ENCODE measurements at regions not wholly inside any gene's neighbourhood (a gene's known extent, or its start where the extent isn't known, plus 50 kb on each side); places are given as distances from the start of the nearest gene placed in this dataset.
"Not testable (repeated sequence)": the region's sequence is repeated elsewhere in the genome, so short reads cannot be mapped to it uniquely, and the experiment has no call there.

DNA sequence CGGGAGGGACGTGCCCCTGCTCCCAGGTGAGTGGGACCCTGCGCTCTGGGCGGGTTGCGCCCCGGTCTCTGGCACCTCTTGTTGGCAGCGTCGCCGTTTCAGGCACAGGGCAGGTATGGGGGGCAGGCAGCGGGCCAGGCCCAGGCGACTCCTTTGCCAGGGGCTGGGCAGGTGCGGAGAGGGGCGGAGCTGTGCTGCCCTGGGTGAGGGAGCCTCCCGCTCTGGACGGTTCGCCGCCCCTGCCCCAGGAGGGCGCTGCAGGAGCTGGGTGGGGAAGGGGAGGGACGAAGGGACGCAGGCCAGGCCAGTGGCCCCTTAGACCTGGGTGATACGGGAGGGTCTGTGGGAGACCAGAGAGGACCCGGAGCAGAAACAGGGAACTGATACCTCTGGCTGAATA is 663.9 kb upstream of the DEFB115 start (continued):
- no peak for TF ChIP-seq HNF4A (conservative IDR thresholded peaks at IDR 0.05)
- no peak for TF ChIP-seq RXRA (IDR thresholded peaks at IDR 0.05)
- TF ChIP-seq EGR1 (IDR thresholded peaks at IDR 0.05; ENCODE audit: low read depth in 2 of 2) = no peak
- no peak for TF ChIP-seq RAD21 (IDR thresholded peaks at IDR 0.05)

GRCh38 chr20:30594112-30594511 is 663.4 kb upstream of the DEFB115 start:
- no peaks in the 10 kb centered on the region for H3K27me3 ChIP-seq (ENCODE audit: control insufficient read depth in 4 of 4, insufficient read depth in 4 of 4, low read length in 3 of 4)
- TF ChIP-seq, protein P1, sequence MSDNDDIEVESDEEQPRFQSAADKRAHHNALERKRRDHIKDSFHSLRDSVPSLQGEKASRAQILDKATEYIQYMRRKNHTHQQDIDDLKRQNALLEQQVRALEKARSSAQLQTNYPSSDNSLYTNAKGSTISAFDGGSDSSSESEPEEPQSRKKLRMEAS (IDR thresholded peaks at IDR 0.05) = no peak

GRCh38 chr20:30595698-30596097 is 661.8 kb upstream of the DEFB115 start:
- H3K9me3 ChIP-seq (ENCODE audit: control insufficient read depth in 4 of 4, low read length in 3 of 4) = peaks cover 0 to 4% (median 0%) of the 10 kb centered on the region in 4 donors
- no peak overlapping the region for H3K9ac ChIP-seq (ENCODE audit: low read depth in 1 of 2, low read length in 2 of 2)
- TF ChIP-seq, protein P2, sequence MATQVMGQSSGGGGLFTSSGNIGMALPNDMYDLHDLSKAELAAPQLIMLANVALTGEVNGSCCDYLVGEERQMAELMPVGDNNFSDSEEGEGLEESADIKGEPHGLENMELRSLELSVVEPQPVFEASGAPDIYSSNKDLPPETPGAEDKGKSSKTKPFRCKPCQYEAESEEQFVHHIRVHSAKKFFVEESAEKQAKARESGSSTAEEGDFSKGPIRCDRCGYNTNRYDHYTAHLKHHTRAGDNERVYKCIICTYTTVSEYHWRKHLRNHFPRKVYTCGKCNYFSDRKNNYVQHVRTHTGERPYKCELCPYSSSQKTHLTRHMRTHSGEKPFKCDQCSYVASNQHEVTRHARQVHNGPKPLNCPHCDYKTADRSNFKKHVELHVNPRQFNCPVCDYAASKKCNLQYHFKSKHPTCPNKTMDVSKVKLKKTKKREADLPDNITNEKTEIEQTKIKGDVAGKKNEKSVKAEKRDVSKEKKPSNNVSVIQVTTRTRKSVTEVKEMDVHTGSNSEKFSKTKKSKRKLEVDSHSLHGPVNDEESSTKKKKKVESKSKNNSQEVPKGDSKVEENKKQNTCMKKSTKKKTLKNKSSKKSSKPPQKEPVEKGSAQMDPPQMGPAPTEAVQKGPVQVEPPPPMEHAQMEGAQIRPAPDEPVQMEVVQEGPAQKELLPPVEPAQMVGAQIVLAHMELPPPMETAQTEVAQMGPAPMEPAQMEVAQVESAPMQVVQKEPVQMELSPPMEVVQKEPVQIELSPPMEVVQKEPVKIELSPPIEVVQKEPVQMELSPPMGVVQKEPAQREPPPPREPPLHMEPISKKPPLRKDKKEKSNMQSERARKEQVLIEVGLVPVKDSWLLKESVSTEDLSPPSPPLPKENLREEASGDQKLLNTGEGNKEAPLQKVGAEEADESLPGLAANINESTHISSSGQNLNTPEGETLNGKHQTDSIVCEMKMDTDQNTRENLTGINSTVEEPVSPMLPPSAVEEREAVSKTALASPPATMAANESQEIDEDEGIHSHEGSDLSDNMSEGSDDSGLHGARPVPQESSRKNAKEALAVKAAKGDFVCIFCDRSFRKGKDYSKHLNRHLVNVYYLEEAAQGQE (IDR thresholded peaks at IDR 0.05) = no peak
- TF ChIP-seq NR2F2 (IDR thresholded peaks at IDR 0.05) = no peak
- TF ChIP-seq JUND (IDR thresholded peaks at IDR 0.05) = no peak
- no peak for TF ChIP-seq FOXA1 (IDR thresholded peaks at IDR 0.05)
- TF ChIP-seq ZBTB33 (IDR thresholded peaks at IDR 0.05) = no peak
- no peak for TF ChIP-seq HNF4A (conservative IDR thresholded peaks at IDR 0.05)
- TF ChIP-seq YY1 (IDR thresholded peaks at IDR 0.05) = no peak
- TF ChIP-seq TAF1 (conservative IDR thresholded peaks at IDR 0.05) = no peak
- TF ChIP-seq RAD21 (IDR thresholded peaks at IDR 0.05) = no peak
- TF ChIP-seq RXRA (IDR thresholded peaks at IDR 0.05) = no peak
- TF ChIP-seq, protein P1 (IDR thresholded peaks at IDR 0.05) = no peak
- TF ChIP-seq FOXA2 (IDR thresholded peaks at IDR 0.05) = no peak
- TF ChIP-seq GABPA (IDR thresholded peaks at IDR 0.05 in 1 of 2, conservative IDR thresholded peaks at IDR 0.05 in 1 of 2) = no peak
- TF ChIP-seq EGR1 (IDR thresholded peaks at IDR 0.05; ENCODE audit: low read depth in 2 of 2) = no peak
- no peak for TF ChIP-seq ATF3 (IDR thresholded peaks at IDR 0.05)
- no peak for TF ChIP-seq HNF4G (IDR thresholded peaks at IDR 0.05)
- H3K4me3 ChIP-seq (ENCODE audit: low read depth in 1 of 3, low read length in 3 of 3) = no peak overlapping the region
- 86% methylated on average over 3 of the region's 3 CpGs for WGBS
- H3K27ac ChIP-seq (ENCODE audit: low read depth in 1 of 2, low read length in 2 of 2) = no peak overlapping the region
- H3K4me1 ChIP-seq (ENCODE audit: control insufficient read depth in 4 of 4, insufficient read depth in 4 of 4, low read length in 3 of 4) = no peaks in the 10 kb centered on the region
- H3K36me3 ChIP-seq (ENCODE audit: control insufficient read depth in 4 of 4, insufficient read depth in 3 of 4, low read depth in 1 of 4, low read length in 3 of 4) = no peaks in the 10 kb centered on the region
- H3K27me3 ChIP-seq (ENCODE audit: control insufficient read depth in 4 of 4, insufficient read depth in 4 of 4, low read length in 3 of 4) = no peaks in the 10 kb centered on the region
- DNase-seq (ENCODE audit: low spot score) = no peak

More at GRCh38 chr20:30594112-30594511, 663.4 kb upstream of the DEFB115 start:
- peaks cover 0 to 4% (median 0%) of the 10 kb centered on the region in 4 donors for H3K9me3 ChIP-seq (ENCODE audit: control insufficient read depth in 4 of 4, low read length in 3 of 4)
- H3K36me3 ChIP-seq (ENCODE audit: control insufficient read depth in 4 of 4, insufficient read depth in 3 of 4, low read depth in 1 of 4, low read length in 3 of 4) = no peaks in the 10 kb centered on the region
- WGBS = 83% methylated on average over 18 of the region's 18 CpGs
- H3K4me3 ChIP-seq (ENCODE audit: low read depth in 1 of 3, low read length in 3 of 3) = no peak overlapping the region
- no peak overlapping the region for H3K9ac ChIP-seq (ENCODE audit: low read depth in 1 of 2, low read length in 2 of 2)
- no peak overlapping the region for H3K27ac ChIP-seq (ENCODE audit: low read depth in 1 of 2, low read length in 2 of 2)
- no peaks in the 10 kb centered on the region for H3K4me1 ChIP-seq (ENCODE audit: control insufficient read depth in 4 of 4, insufficient read depth in 4 of 4, low read length in 3 of 4)
- DNase-seq (ENCODE audit: low spot score) = no peak

DNA sequence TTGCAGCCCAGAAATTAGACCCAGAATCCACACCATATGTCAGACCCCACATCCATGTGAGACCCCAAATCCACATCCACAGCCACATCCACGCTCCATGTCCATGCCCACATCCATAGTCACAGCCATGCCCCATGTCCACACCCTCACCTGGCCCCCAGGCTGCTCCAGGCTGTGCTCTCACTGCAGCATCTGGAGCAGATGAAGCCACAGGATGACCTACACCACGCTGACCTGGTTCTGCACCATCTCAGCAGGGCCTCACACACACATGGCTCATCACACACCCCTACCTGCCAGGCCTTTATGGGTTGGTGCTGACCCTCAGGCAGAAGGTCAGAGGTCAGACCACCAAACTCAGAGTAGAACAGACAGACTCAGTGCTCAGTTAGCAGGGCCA is 660.0 kb upstream of the DEFB115 start:
- H3K36me3 ChIP-seq (ENCODE audit: control insufficient read depth in 4 of 4, insufficient read depth in 3 of 4, low read depth in 1 of 4, low read length in 3 of 4); H3K4me3 ChIP-seq (ENCODE audit: low read depth in 1 of 3, low read length in 3 of 3); H3K9me3 ChIP-seq (ENCODE audit: control insufficient read depth in 4 of 4, low read length in 3 of 4); H3K27ac ChIP-seq (ENCODE audit: low read depth in 1 of 2, low read length in 2 of 2); H3K9ac ChIP-seq (ENCODE audit: low read depth in 1 of 2, low read length in 2 of 2); H3K27me3 ChIP-seq (ENCODE audit: control insufficient read depth in 4 of 4, insufficient read depth in 4 of 4, low read length in 3 of 4); DNase-seq (ENCODE audit: low spot score); H3K4me1 ChIP-seq (ENCODE audit: control insufficient read depth in 4 of 4, insufficient read depth in 4 of 4, low read length in 3 of 4): not testable (repeated sequence)
- 60% methylated on average over 2 of the region's 2 CpGs for WGBS

Data from liver (tissue), 7 donors.